H1 (cell line): ENCODE measurements at regions not wholly inside any gene's neighbourhood (a gene's known extent, or its start where the extent isn't known, plus 50 kb on each side); places are given as distances from the start of the nearest gene placed in this dataset.

Source experiments
- CTCF ChIA-PET: fragments of 300-600 bp; sonication (Branson Sonifier 250); formaldehyde crosslinking; loops from one replicate; lab custom pipeline; 2021; ENCODE audit not compliant: partially characterized antibody; lab: Charles Lee
- POLR2A ChIA-PET: fragments of 300-600 bp; sonication (Branson Sonifier 250); formaldehyde crosslinking; loops from one replicate; lab custom pipeline; 2021; ENCODE audit warnings: inconsistent platforms; ENCODE audit not compliant: partially characterized antibody; lab: Charles Lee
- DNase-seq, 2 experiments: peaks; one replicate each; pipeline versions ENCODE4 v3.0.0 to v3.0.0-alpha.2; 2010 to 2022; ENCODE audit warnings: low spot score in 2 of 2, low read depth in 1 of 2, mixed read lengths in 1 of 2
- FAIRE-seq: peaks from 2 replicates; lab custom pipeline; 2011; peaks lifted over from hg19 to GRCh38; lab: Jason Lieb, UNC
- H2AFZ ChIP-seq: 2 replicates; pipeline ENCODE4 v1.8.1; 2012; ENCODE audit warnings: low read length, inconsistent platforms
- H2AK5ac ChIP-seq: 2 replicates; pipeline ENCODE4 v1.6.1; 2013; ENCODE audit warnings: low read depth, low read length
- H2BK120ac ChIP-seq: replicated peaks from 2 replicates; pipeline ENCODE3; 2013; ENCODE audit warnings: low read depth, low read length, inconsistent platforms
- H2BK12ac ChIP-seq: 2 replicates; pipeline ENCODE4 v1.6.1; 2013; ENCODE audit warnings: low read depth, low read length
- H2BK15ac ChIP-seq: 2 replicates; pipeline ENCODE4 v1.6.1; 2013; ENCODE audit warnings: low read length
- H2BK20ac ChIP-seq: 2 replicates; pipeline ENCODE4 v1.6.1; 2013; ENCODE audit warnings: low read length
- H2BK5ac ChIP-seq: 2 replicates; pipeline ENCODE4 v1.6.1; 2013; ENCODE audit warnings: low read depth, low read length
- H3K14ac ChIP-seq: 2 replicates; pipeline ENCODE4 v1.6.1; 2013; ENCODE audit warnings: inconsistent platforms; ENCODE audit not compliant: insufficient read length
- H3K18ac ChIP-seq: 2 replicates; pipeline ENCODE4 v1.6.1; 2013; ENCODE audit warnings: low read length; ENCODE audit errors: extremely low read depth
- H3K23ac ChIP-seq: 2 replicates; pipeline ENCODE4 v1.6.1; 2013; ENCODE audit warnings: inconsistent platforms; ENCODE audit not compliant: insufficient read length
- H3K23me2 ChIP-seq: 2 replicates; pipeline ENCODE4 v1.6.1; 2013; ENCODE audit warnings: low read depth, low read length
- H3K27ac ChIP-seq: 2 replicates; pipeline ENCODE4 v1.6.1; 2011; ENCODE audit warnings: low read depth, low read length, inconsistent platforms
- H3K27me3 ChIP-seq, 4 experiments: replicated peaks in 1 of 4; 1 replicate in 1 of 4; 2 replicates in 3 of 4; pipeline versions ENCODE4 v1.6.1 to v1.8.1; 2011 to 2013; ENCODE audit warnings: low read length in 3 of 4, mild to moderate bottlenecking in 3 of 4, inconsistent platforms in 2 of 4, mixed read lengths in 2 of 4, moderate library complexity in 1 of 4; ENCODE audit not compliant: control insufficient read depth in 3 of 4, insufficient read depth in 3 of 4; ENCODE audit errors: extremely low read depth in 1 of 4
- H3K36me3 ChIP-seq, 4 experiments: 2 replicates each; pipeline versions ENCODE4 v1.6.1 to v1.8.1; 2011 to 2013; ENCODE audit warnings: mild to moderate bottlenecking in 4 of 4, low read length in 3 of 4, moderate library complexity in 2 of 4, control low read depth in 1 of 4, inconsistent platforms in 1 of 4; ENCODE audit not compliant: insufficient read depth in 4 of 4, control insufficient read depth in 2 of 4
- H3K4ac ChIP-seq: replicated peaks from 2 replicates; pipeline ENCODE3; 2013; ENCODE audit warnings: low read length, low read depth, mixed read lengths, inconsistent platforms; ENCODE audit not compliant: insufficient read length
- H3K4me1 ChIP-seq, 4 experiments: replicated peaks in 1 of 4; 1 replicate in 1 of 4; 2 replicates in 3 of 4; pipeline versions ENCODE4 v1.6.1 to v1.8.1; 2011 to 2013; ENCODE audit warnings: low read length in 3 of 4, inconsistent platforms in 2 of 4, mixed read lengths in 1 of 4; ENCODE audit not compliant: insufficient read depth in 4 of 4, control insufficient read depth in 3 of 4
- H3K4me2 ChIP-seq, 2 experiments: 2 replicates each; pipeline versions ENCODE4 v1.6.1 to v1.8.1; 2011 to 2013; ENCODE audit warnings: low read depth in 2 of 2, low read length in 2 of 2, control low read depth in 1 of 2, inconsistent platforms in 1 of 2, mild to moderate bottlenecking in 1 of 2; ENCODE audit not compliant: insufficient read depth in 1 of 2
- H3K4me3 ChIP-seq, 4 experiments: fragments of 200-600, 300-600 bp in 1 of 4; sonication (generic), shearing (Covaris generic), sonication (Bioruptor Twin) in 1 of 4; 2 replicates each; pipeline versions ENCODE4 v1.5.1 to v1.8.1; 2011 to 2016; ENCODE audit warnings: low read length in 4 of 4, low read depth in 3 of 4, control low read depth in 2 of 4, inconsistent platforms in 2 of 4, mild to moderate bottlenecking in 2 of 4, mixed read lengths in 1 of 4, moderate library complexity in 1 of 4; ENCODE audit not compliant: insufficient read depth in 2 of 4; ENCODE audit errors: extremely low read depth in 1 of 4
- H3K56ac ChIP-seq: replicated peaks from 2 replicates; pipeline ENCODE3; 2013; ENCODE audit warnings: low read depth, mild to moderate bottlenecking, mixed read lengths, low read length, inconsistent platforms; ENCODE audit not compliant: insufficient read length
- H3K79me1 ChIP-seq: 2 replicates; pipeline ENCODE4 v1.6.1; 2013; ENCODE audit warnings: low read depth, low read length, control low read depth
- H3K79me2 ChIP-seq, 2 experiments: 2 replicates each; pipeline versions ENCODE4 v1.6.1 to v1.8.1; 2012 to 2013; ENCODE audit warnings: low read length in 2 of 2, mild to moderate bottlenecking in 2 of 2, inconsistent platforms in 1 of 2; ENCODE audit not compliant: insufficient read depth in 2 of 2, control insufficient read depth in 1 of 2
- H3K9ac ChIP-seq, 4 experiments: replicated peaks in 1 of 4; 1 replicate in 1 of 4; 2 replicates in 3 of 4; pipeline versions ENCODE4 v1.6.1 to v1.8.1; 2011 to 2013; ENCODE audit warnings: low read depth in 3 of 4, low read length in 3 of 4, control low read depth in 2 of 4, mild to moderate bottlenecking in 2 of 4, moderate library complexity in 2 of 4, inconsistent platforms in 1 of 4; ENCODE audit errors: extremely low read depth in 1 of 4
- H3K9me3 ChIP-seq, 2 experiments: 2 replicates each; pipeline versions ENCODE4 v1.6.1 to v1.8.1; 2012 to 2013; ENCODE audit warnings: mild to moderate bottlenecking in 2 of 2, moderate library complexity in 2 of 2, control low read depth in 1 of 2, inconsistent platforms in 1 of 2, low read depth in 1 of 2, low read length in 1 of 2, mixed read lengths in 1 of 2; ENCODE audit not compliant: insufficient read depth in 2 of 2
- H4K20me1 ChIP-seq, 2 experiments: replicated peaks in 1 of 2; 2 replicates each; pipeline versions ENCODE3 to v1.8.1; 2011 to 2013; ENCODE audit warnings: inconsistent platforms in 2 of 2, low read length in 2 of 2, mild to moderate bottlenecking in 1 of 2; ENCODE audit not compliant: insufficient read depth in 2 of 2, control insufficient read depth in 1 of 2
- H4K5ac ChIP-seq: 2 replicates; pipeline ENCODE4 v1.6.1; 2013; ENCODE audit warnings: low read length, low read depth, mixed read lengths, inconsistent platforms; ENCODE audit not compliant: insufficient read length
- H4K8ac ChIP-seq: 2 replicates; pipeline ENCODE4 v1.8.0; 2013; ENCODE audit warnings: mild to moderate bottlenecking, moderate library complexity, low read length, inconsistent platforms; ENCODE audit not compliant: insufficient read depth; ENCODE audit errors: extremely low read depth
- H4K91ac ChIP-seq: replicated peaks from 2 replicates; pipeline ENCODE3; 2013; ENCODE audit warnings: low read length, mixed read lengths, inconsistent platforms; ENCODE audit not compliant: insufficient read length
- ASH2L ChIP-seq: fragments of 200-600, 300-600 bp; sonication (generic); IDR thresholded peaks from one replicate; pipeline ENCODE4 v1.7.1; 2017; ENCODE audit warnings: low read length
- CBX8 ChIP-seq: fragments of 300-800, 300-1000 bp; sonication (generic); IDR thresholded peaks from 2 replicates; pipeline ENCODE4 v1.7.1; 2016; ENCODE audit warnings: low read depth, low read length, borderline replicate concordance
- CEBPB ChIP-seq: IDR thresholded peaks from 2 replicates; pipeline ENCODE4 v1.6.1; 2012; ENCODE audit warnings: low read depth, low read length
- EGR1 ChIP-seq: IDR thresholded peaks from 2 replicates; pipeline ENCODE4 v1.6.1; 2011; ENCODE audit warnings: low read depth, low read length, borderline replicate concordance
- KDM4A ChIP-seq: IDR thresholded peaks from one replicate; pipeline ENCODE4 v1.7.1; 2012; ENCODE audit warnings: low read depth, mild to moderate bottlenecking, moderate library complexity, low read length, inconsistent platforms; ENCODE audit not compliant: severe bottlenecking
- SAP30 ChIP-seq: fragments of 300-600 bp; sonication (generic); IDR thresholded peaks from 2 replicates; pipeline ENCODE4 v1.7.1; 2012; ENCODE audit warnings: low read length, moderate library complexity, mild to moderate bottlenecking, inconsistent platforms; ENCODE audit not compliant: insufficient read depth, insufficient replicate concordance
- WGBS, 2 experiments: shearing (Covaris generic) in 1 of 2; methylation state at CpG; one replicate each; pipeline versions ENCODE4 v1.1.6 to v1.1.7; 2013 to 2015; ENCODE audit warnings: low lambda C conversion rate in 2 of 2, mixed read lengths in 2 of 2, inconsistent platforms in 1 of 2, low coverage in 1 of 2, missing lambda C conversion rate in 1 of 2; ENCODE audit not compliant: insufficient replicate concordance in 2 of 2, insufficient coverage in 1 of 2, insufficient read length in 1 of 2; ENCODE audit errors: extremely low coverage in 1 of 2, missing lambda C conversion rate in 1 of 2; 5-methylcytosine and 5-hydroxymethylcytosine counted together
- TF ChIP-seq, protein P1 (sequence below), 3 experiments: IDR thresholded peaks; 1 replicate in 2 of 3; 2 replicates in 1 of 3; pipeline versions ENCODE4 v1.5.1 to v1.6.1; 2011; ENCODE audit warnings: low read length in 3 of 3, mild to moderate bottlenecking in 3 of 3, inconsistent platforms in 2 of 3, low read depth in 1 of 3, moderate library complexity in 1 of 3; ENCODE audit not compliant: insufficient read depth in 1 of 3; ENCODE audit errors: control extremely low read depth in 1 of 3

DNA sequence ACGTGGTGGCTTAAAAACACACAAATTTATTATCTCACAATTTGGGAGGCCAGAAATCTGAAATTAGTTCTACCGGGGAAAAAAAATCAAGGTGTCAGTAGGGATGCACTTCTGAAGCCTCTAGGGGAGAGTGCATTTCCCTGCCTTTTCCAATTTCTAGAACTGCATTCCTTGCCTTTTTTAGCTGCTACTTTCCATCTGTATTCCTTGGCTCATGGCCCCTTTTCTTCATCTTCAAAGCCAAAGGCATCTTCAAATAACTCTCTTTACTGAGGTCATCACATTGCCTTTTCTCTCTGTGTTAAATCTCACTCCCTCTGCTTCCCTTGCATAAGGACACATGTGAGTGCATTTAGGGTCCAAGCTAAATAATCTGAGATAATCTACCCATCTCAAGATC, 69.5 kb upstream of the NEO1 start:
- Histone ChIP-seq H3K4me2 (no peak overlapping the region), H3K4me1 (no peaks in the 10 kb centered on the region), H3K18ac (no peak overlapping the region), H3K79me2 (no peaks in the 10 kb centered on the region), H3K56ac (no peak overlapping the region), H4K8ac (no peak overlapping the region), H2BK5ac (no peak overlapping the region), H2BK15ac (no peak overlapping the region), H4K5ac (no peak overlapping the region), H3K23me2 (no peaks in the 10 kb centered on the region), H3K4me3 (no peak overlapping the region), H4K91ac (no peak overlapping the region), H3K27me3 (no peaks in the 10 kb centered on the region), H3K36me3 (no peaks in the 10 kb centered on the region), H3K4ac (no peak overlapping the region), H3K14ac (no peak overlapping the region), H2BK20ac (no peak overlapping the region), H3K27ac (no peak overlapping the region), H3K79me1 (no peaks in the 10 kb centered on the region), H2AK5ac (no peak overlapping the region), H3K23ac (no peak overlapping the region), H2BK12ac (no peak overlapping the region), H3K9ac (no peak overlapping the region), H2AFZ (no peak overlapping the region), H4K20me1 (no peaks in the 10 kb centered on the region), H2BK120ac (no peak overlapping the region), H3K9me3 (no peaks in the 10 kb centered on the region)
- 85% methylated on average over 2 of the region's 2 CpGs; no CpG with 5 or more reads in 1 of the 2 experiments for WGBS, 2 experiments
- no peak for FAIRE-seq
- CTCF ChIA-PET = no interaction called here
- no peak for TF ChIP-seq ASH2L
- no peak for TF ChIP-seq SAP30
- TF ChIP-seq, protein P1, sequence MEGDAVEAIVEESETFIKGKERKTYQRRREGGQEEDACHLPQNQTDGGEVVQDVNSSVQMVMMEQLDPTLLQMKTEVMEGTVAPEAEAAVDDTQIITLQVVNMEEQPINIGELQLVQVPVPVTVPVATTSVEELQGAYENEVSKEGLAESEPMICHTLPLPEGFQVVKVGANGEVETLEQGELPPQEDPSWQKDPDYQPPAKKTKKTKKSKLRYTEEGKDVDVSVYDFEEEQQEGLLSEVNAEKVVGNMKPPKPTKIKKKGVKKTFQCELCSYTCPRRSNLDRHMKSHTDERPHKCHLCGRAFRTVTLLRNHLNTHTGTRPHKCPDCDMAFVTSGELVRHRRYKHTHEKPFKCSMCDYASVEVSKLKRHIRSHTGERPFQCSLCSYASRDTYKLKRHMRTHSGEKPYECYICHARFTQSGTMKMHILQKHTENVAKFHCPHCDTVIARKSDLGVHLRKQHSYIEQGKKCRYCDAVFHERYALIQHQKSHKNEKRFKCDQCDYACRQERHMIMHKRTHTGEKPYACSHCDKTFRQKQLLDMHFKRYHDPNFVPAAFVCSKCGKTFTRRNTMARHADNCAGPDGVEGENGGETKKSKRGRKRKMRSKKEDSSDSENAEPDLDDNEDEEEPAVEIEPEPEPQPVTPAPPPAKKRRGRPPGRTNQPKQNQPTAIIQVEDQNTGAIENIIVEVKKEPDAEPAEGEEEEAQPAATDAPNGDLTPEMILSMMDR (IDR thresholded peaks at IDR 0.05; ENCODE audit: control extremely low read depth in 1 of 3, insufficient read depth in 1 of 3, low read depth in 1 of 3, low read length in 3 of 3) = no peak
- no peak for TF ChIP-seq CEBPB
- TF ChIP-seq EGR1 = no peak
- TF ChIP-seq CBX8 = no peak
- TF ChIP-seq KDM4A = no peak
- POLR2A ChIA-PET = no interaction called here
- DNase-seq = no peak
